ENCODE measurements at regions not wholly inside any gene's neighbourhood (a gene's known extent, or its start where the extent isn't known, plus 50 kb on each side); places are given as distances from the start of the nearest gene placed in this dataset.

DNA sequence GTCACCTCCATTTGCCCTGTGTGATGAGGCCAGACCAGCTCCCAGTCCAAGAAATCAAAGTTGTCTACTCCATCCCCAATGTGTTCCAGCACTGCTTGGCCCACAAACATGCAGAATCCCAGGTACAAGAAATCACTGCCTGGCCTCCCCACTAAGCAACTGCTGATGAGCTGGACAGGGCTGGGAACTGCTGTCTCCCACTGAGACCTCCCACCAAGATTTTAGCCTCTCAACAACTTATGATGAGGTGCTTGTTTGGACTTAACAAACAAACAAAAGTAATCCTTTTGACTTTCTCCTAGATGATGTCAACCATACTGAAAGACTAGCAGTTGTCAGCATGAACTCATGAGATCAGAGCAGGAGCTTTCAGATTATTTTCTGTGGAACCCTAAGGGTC is 260.1 kb upstream of the UBE2E2 start:
- no peak for ATAC-seq (ENCODE audit: insufficient number of reproducible peaks, low FRiP score, low read depth)
- Histone ChIP-seq H3K9me3 (no peaks in the 10 kb centered on the region), H3K4me1 (ENCODE audit: control insufficient read depth in 1 of 2, low read depth in 2 of 2) (no peaks in the 10 kb centered on the region), H3K27ac (no peak overlapping the region), H3K36me3 (no peaks in the 10 kb centered on the region), H3K4me3 (no peak overlapping the region), H3K27me3 (replicated peaks; ENCODE audit: insufficient read depth) (no peaks in the 10 kb centered on the region)
- TF ChIP-seq, protein P1, sequence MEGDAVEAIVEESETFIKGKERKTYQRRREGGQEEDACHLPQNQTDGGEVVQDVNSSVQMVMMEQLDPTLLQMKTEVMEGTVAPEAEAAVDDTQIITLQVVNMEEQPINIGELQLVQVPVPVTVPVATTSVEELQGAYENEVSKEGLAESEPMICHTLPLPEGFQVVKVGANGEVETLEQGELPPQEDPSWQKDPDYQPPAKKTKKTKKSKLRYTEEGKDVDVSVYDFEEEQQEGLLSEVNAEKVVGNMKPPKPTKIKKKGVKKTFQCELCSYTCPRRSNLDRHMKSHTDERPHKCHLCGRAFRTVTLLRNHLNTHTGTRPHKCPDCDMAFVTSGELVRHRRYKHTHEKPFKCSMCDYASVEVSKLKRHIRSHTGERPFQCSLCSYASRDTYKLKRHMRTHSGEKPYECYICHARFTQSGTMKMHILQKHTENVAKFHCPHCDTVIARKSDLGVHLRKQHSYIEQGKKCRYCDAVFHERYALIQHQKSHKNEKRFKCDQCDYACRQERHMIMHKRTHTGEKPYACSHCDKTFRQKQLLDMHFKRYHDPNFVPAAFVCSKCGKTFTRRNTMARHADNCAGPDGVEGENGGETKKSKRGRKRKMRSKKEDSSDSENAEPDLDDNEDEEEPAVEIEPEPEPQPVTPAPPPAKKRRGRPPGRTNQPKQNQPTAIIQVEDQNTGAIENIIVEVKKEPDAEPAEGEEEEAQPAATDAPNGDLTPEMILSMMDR (IDR thresholded peaks at IDR 0.05), result no peak
- DNase-seq (ENCODE audit: low spot score), result no peak

DNA sequence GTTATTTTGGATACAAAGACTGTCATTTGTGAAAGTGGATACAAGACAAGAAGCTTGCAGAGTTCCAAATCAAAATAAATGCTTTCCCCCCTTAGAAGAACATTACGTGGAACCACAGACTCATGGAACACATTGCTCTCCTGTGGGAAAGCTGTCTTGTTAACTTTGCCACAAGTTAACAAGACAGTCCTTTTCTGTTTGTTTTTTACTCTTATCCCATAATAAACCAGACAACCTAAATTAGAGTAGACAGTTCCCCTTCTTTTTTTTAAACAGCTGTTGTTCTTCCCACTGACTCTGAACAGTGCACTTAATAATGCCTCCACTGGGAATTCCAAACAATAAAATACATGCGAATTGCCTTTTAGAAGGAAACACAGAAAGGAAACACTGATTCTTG is 255.3 kb upstream of the UBE2E2 start:
- H3K27me3 ChIP-seq (replicated peaks; ENCODE audit: insufficient read depth), result no peaks in the 10 kb centered on the region
- no peaks in the 10 kb centered on the region for H3K36me3 ChIP-seq
- no peak overlapping the region for H3K27ac ChIP-seq
- no peaks in the 10 kb centered on the region for H3K4me1 ChIP-seq (ENCODE audit: control insufficient read depth in 1 of 2, low read depth in 2 of 2)
- no peaks in the 10 kb centered on the region for H3K9me3 ChIP-seq
- DNase-seq (ENCODE audit: low spot score) (no peak), ATAC-seq (ENCODE audit: insufficient number of reproducible peaks, low FRiP score, low read depth) (no peak)
- H3K4me3 ChIP-seq, result no peak overlapping the region
- TF ChIP-seq, protein P1 (IDR thresholded peaks at IDR 0.05), result no peak

DNA sequence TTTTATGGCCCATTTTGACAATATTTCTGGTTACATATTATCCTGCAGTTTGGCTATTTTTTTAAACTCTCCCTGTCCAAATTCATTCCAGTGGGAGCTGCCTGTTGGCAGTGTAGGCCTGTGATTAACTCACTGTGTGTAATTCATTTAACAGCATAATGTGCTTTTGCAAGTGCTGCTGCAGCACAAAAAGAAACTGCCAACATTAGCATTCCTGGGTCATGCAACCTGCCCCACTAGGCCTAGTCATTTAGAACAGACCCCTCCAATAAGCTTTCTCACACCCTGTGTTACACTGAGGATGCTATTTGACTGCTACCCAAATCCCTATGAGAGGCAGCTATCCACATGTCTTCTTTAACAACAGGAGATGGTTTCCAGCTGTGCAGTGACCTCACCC is 251.2 kb upstream of the UBE2E2 start:
- Histone ChIP-seq H3K9me3 (no peaks in the 10 kb centered on the region), H3K4me3 (no peak overlapping the region), H3K27me3 (replicated peaks; ENCODE audit: insufficient read depth) (no peaks in the 10 kb centered on the region), H3K27ac (no peak overlapping the region), H3K4me1 (ENCODE audit: control insufficient read depth in 1 of 2, low read depth in 2 of 2) (no peaks in the 10 kb centered on the region), H3K36me3 (no peaks in the 10 kb centered on the region)
- DNase-seq (ENCODE audit: low spot score) (no peak), ATAC-seq (ENCODE audit: insufficient number of reproducible peaks, low FRiP score, low read depth) (no peak)
- TF ChIP-seq, protein P1 (IDR thresholded peaks at IDR 0.05), result no peak

DNA sequence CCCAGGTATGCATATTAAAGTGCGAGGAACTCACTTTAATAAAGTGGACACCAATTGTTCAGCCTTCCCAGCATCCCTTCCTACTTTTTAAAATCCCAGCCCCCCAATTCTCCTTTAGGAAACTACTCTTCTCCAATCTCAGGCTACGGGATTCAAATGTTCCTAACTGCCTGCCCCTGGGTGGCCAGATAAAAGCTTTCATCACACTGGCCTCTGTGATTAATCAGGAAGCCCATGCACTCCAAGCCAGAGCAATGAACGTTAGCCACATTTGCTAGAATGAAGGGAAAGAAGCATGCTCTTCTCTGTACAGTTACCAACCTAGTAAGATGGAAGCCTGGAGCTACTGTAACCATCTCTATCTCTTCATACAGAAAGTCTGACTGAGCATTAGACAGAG is 250.3 kb upstream of the UBE2E2 start:
- no peak for ATAC-seq (ENCODE audit: insufficient number of reproducible peaks, low FRiP score, low read depth)
- no peaks in the 10 kb centered on the region for H3K36me3 ChIP-seq
- TF ChIP-seq, protein P1 (IDR thresholded peaks at IDR 0.05), result no peak
- no peak overlapping the region for H3K27ac ChIP-seq
- no peaks in the 10 kb centered on the region for H3K27me3 ChIP-seq (replicated peaks; ENCODE audit: insufficient read depth)
- no peaks in the 10 kb centered on the region for H3K9me3 ChIP-seq
- no peak overlapping the region for H3K4me3 ChIP-seq
- no peak for DNase-seq (ENCODE audit: low spot score)
- no peaks in the 10 kb centered on the region for H3K4me1 ChIP-seq (ENCODE audit: control insufficient read depth in 1 of 2, low read depth in 2 of 2)

DNA sequence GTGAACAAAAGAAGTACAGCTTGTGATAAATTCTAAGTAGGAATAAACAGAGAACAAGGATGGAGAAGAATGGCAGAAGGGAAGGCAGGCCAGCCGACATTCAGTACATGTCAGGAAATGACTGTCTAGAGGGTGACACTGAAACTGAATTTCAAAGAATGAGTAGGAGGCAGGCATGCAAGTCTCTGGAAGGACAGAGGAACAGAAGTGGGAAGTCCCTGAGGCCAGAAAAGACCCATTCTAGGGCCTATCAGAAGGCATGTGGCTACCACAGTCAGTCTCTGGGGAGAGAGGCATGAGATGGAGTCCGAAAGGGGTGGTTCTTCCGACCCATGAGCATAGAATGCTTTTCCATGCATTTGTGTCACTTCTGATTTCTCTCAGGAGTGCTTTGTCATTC is 243.5 kb upstream of the UBE2E2 start:
- H3K4me3 ChIP-seq, result no peak overlapping the region
- no peaks in the 10 kb centered on the region for H3K36me3 ChIP-seq
- DNase-seq (ENCODE audit: low spot score) (no peak), ATAC-seq (ENCODE audit: insufficient number of reproducible peaks, low FRiP score, low read depth) (no peak)
- peaks cover 0 to 7% of the 10 kb centered on the region in 2 donors for H3K4me1 ChIP-seq (ENCODE audit: control insufficient read depth in 1 of 2, low read depth in 2 of 2)
- no peaks in the 10 kb centered on the region for H3K27me3 ChIP-seq (replicated peaks; ENCODE audit: insufficient read depth)
- H3K27ac ChIP-seq, result no peak overlapping the region
- TF ChIP-seq, protein P1 (IDR thresholded peaks at IDR 0.05), result no peak
- no peaks in the 10 kb centered on the region for H3K9me3 ChIP-seq

Data from thoracic aorta (tissue), 2 donors.